ENCODE measurements at regions not wholly inside any gene's neighbourhood (a gene's known extent, or its start where the extent isn't known, plus 50 kb on each side); places are given as distances from the start of the nearest gene placed in this dataset.

DNA sequence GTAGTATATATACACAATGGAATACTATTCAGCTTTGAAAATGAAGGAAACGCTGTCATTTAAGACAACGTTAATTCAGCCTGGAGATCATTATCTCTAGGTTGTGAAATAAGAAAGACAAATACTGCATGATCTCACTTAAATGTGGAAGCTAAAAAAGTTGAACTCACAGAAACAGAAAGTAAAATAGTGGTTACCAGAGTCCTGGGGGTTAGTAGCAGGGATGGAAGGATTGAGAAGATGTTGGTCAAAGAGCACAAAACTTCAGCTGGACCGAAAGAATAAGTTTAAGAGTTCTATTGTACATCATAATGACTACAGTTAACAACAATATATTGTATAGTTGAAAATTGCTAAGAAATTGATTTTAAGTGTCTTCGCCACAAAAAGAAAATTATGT, 670.3 kb downstream of the NR4A2 start:
- no peak for TF ChIP-seq CTCF (IDR thresholded peaks at IDR 0.05)
- TF ChIP-seq REST (IDR thresholded peaks at IDR 0.05; ENCODE audit: low read depth, low read length), result no peak
- no peak for TF ChIP-seq POLR2AphosphoS5 (IDR thresholded peaks at IDR 0.05; ENCODE audit: low read depth, low read length)
- no peak for TF ChIP-seq TCF12 (IDR thresholded peaks at IDR 0.05)
- no peak for TF ChIP-seq SIN3A (IDR thresholded peaks at IDR 0.05; ENCODE audit: borderline replicate concordance, low read depth, low read length)
- no peak for TF ChIP-seq RAD21 (IDR thresholded peaks at IDR 0.05; ENCODE audit: low read length)
- TF ChIP-seq RFX5 (IDR thresholded peaks at IDR 0.05; ENCODE audit: low read length), result no peak
- no peak for TF ChIP-seq PBX3 (IDR thresholded peaks at IDR 0.05)
- no peak for TF ChIP-seq ZBTB33 (IDR thresholded peaks at IDR 0.05; ENCODE audit: borderline replicate concordance, low read depth)
